Right atrium auricular region (tissue), 2 donors: ENCODE measurements at regions not wholly inside any gene's neighbourhood (a gene's known extent, or its start where the extent isn't known, plus 50 kb on each side); places are given as distances from the start of the nearest gene placed in this dataset.

Experiments
- DNase-seq: peaks from one replicate; pipeline ENCODE4 v3.0.0-alpha.2; 2019; ENCODE audit warnings: low spot score
- H3K27ac ChIP-seq, 2 donors: fragments of 200-600 bp; sonication (generic); 1 replicate in 1 of 2; 2 replicates in 1 of 2; pipeline ENCODE4 v1.5.1; 2016 to 2019
- H3K27me3 ChIP-seq, 2 donors: fragments of 200-600 bp; sonication (generic); one replicate each; pipeline versions ENCODE4 v1.5.1 to v1.6.0; 2017 to 2019
- H3K36me3 ChIP-seq: fragments of 200-600 bp; sonication (generic); one replicate; pipeline ENCODE4 v1.5.1; 2016
- H3K4me1 ChIP-seq, 2 donors: fragments of 200-600 bp; sonication (generic); one replicate each; pipeline versions ENCODE4 v1.5.1 to v1.6.0; 2017 to 2019
- H3K4me3 ChIP-seq, 2 donors: fragments of 200-600 bp; sonication (generic); 1 replicate in 1 of 2; 2 replicates in 1 of 2; pipeline ENCODE4 v1.5.1; 2017 to 2019; ENCODE audit warnings: mild to moderate bottlenecking in 1 of 2, moderate library complexity in 1 of 2
- H3K9me3 ChIP-seq, 2 donors: fragments of 200-600 bp; sonication (generic); one replicate each; pipeline ENCODE4 v1.5.1; 2019
- TF ChIP-seq, protein P1 (sequence below), 2 donors: fragments of 200-600 bp; sonication (generic); IDR thresholded peaks; one replicate each; pipeline ENCODE4 v1.5.1; 2019; ENCODE audit warnings: antibody characterized with exemption in 2 of 2

DNA sequence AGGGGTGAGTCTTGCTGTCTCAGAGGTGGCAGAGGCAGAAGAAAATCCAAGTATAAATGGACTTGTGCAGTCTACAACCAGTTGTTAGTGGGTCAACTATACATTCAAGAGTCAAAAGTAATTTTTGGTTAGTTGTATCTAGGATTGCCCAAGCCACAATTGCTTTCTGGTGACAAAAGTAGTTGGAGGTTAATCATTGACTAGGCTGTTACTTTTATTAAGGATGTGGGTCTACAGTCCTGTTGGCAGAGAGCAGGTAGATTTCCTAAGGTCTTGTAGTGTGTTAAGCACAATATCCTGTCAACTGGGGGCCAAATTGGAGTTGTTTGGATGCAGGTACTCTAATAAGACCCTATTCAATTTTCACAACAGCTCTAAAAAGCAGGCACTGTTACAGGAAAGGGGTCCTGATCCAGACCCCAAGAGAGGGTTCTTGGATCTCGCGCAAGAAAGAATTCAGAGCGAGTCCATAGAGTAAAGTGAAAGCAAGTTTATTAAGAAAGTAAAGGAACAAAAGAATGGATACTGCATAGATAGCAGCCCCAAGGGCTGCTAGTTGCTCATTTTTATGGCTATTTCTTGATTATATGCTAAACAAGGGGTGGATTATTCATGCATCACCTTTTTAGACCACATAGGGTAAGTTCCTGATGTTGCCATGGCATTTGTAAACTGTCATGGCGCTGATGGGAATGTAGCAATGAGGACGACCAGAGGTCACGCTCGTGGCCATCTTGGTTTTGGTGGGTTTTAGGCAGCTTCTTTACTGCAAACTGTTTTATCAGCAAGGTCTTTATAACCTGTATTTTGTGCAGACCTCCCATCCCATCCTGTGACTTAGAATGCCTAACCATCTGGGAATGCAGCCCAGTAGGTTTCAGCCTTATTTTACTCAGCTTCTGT lies 232.6 kb upstream of the SRRM4 start:
- H3K36me3 ChIP-seq: no peaks in the 10 kb centered on the region
- no peaks in the 10 kb centered on the region for H3K4me1 ChIP-seq
- TF ChIP-seq, protein P1, sequence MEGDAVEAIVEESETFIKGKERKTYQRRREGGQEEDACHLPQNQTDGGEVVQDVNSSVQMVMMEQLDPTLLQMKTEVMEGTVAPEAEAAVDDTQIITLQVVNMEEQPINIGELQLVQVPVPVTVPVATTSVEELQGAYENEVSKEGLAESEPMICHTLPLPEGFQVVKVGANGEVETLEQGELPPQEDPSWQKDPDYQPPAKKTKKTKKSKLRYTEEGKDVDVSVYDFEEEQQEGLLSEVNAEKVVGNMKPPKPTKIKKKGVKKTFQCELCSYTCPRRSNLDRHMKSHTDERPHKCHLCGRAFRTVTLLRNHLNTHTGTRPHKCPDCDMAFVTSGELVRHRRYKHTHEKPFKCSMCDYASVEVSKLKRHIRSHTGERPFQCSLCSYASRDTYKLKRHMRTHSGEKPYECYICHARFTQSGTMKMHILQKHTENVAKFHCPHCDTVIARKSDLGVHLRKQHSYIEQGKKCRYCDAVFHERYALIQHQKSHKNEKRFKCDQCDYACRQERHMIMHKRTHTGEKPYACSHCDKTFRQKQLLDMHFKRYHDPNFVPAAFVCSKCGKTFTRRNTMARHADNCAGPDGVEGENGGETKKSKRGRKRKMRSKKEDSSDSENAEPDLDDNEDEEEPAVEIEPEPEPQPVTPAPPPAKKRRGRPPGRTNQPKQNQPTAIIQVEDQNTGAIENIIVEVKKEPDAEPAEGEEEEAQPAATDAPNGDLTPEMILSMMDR (IDR thresholded peaks at IDR 0.05): no peak
- no peaks in the 10 kb centered on the region for H3K27me3 ChIP-seq
- H3K4me3 ChIP-seq: no peak overlapping the region
- DNase-seq: no peak
- peaks cover 0 to 10% of the 10 kb centered on the region in 2 donors for H3K9me3 ChIP-seq
- no peak overlapping the region for H3K27ac ChIP-seq

DNA sequence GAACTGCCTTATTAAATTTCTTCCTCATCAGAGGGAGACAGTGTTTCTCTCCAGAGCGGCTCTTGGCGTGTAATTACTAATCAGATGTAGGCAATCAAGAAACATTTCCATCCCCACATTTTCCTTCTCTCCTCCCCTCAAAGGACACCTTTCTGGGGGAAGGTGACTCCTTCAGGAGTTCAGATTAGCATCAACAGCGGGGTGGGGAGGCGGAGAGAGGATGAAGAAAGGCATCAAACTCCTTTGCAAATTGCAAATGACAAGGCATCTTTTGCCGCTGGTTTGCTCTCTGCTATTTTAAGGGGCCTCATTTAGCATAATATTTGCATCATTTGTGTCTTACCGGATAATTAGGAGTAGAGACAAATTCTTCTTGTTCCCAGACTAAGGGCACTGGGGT lies 231.7 kb upstream of the SRRM4 start:
- no peak for DNase-seq
- Histone ChIP-seq H3K27ac (no peak overlapping the region), H3K27me3 (no peaks in the 10 kb centered on the region), H3K36me3 (no peaks in the 10 kb centered on the region), H3K9me3 (peaks cover 0 to 10% of the 10 kb centered on the region in 2 donors), H3K4me1 (no peaks in the 10 kb centered on the region), H3K4me3 (no peak overlapping the region)
- TF ChIP-seq, protein P1 (IDR thresholded peaks at IDR 0.05): no peak

DNA sequence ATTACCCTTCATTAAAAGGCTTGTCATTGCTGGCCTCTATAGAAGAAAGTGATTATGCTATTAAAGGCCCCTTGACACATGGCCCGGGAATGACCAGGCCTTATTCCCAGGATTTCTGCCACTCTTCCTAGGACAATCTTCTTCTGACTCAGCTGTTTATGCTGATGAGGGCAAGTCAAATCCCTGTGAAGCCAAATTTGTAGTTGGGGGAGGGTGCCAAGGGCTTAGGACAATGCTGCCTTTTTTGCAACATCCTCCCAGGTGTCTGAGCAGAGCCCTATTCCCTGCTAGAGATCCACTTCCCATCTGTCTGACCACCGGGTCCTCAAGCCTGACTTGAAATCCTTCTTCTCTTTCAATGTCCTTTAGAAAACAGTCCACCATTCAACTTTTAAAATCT lies 230.7 kb upstream of the SRRM4 start:
- Histone ChIP-seq H3K9me3 (peaks cover 0 to 10% of the 10 kb centered on the region in 2 donors), H3K27me3 (no peaks in the 10 kb centered on the region), H3K4me3 (no peak overlapping the region), H3K27ac (no peak overlapping the region), H3K4me1 (no peaks in the 10 kb centered on the region), H3K36me3 (no peaks in the 10 kb centered on the region)
- no peak for DNase-seq
- TF ChIP-seq, protein P1 (IDR thresholded peaks at IDR 0.05): no peak

DNA sequence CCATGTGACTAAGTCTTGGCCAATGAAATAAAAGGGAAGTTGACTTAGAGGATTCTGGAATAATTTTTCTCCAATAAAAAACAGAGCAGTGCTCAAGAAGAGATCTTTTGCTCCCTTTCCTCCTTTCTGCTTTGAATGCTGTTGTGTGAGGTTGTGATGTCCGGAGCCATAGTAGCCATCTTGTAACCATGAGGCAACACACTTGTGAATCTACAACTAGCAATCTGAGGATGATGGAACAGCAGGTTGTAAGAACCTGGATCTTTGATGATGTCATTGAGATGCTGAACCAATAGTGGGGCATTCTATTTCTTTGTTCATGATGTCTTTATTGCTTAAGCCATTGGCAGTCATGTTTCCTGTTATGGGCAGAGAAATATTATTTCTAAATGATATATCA lies 230.0 kb upstream of the SRRM4 start:
- H3K4me3 ChIP-seq: no peak overlapping the region
- TF ChIP-seq, protein P1 (IDR thresholded peaks at IDR 0.05): no peak
- peaks cover 0 to 10% of the 10 kb centered on the region in 2 donors for H3K9me3 ChIP-seq
- no peaks in the 10 kb centered on the region for H3K36me3 ChIP-seq
- H3K4me1 ChIP-seq: no peaks in the 10 kb centered on the region
- H3K27ac ChIP-seq: no peak overlapping the region
- H3K27me3 ChIP-seq: no peaks in the 10 kb centered on the region
- no peak for DNase-seq

DNA sequence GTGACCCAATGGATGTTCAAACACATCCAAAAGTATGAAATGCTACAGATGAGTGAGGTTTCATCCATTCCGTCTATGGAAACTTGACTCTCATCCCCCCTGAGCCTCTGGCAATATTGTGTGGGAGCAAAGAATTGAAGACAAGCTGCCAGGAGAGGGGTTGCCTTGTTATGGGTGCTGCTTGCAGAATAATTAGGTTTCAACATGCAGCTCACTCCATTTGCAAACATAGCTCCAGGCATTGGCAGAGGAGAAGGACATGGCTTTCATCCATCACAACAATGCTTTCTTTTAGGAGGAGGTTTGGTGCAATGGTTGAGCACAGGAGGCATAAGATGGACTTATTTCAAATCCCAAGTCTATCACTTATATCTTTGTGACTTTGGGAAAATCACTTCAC lies 220.7 kb upstream of the SRRM4 start:
- H3K9me3 ChIP-seq: no peaks in the 10 kb centered on the region
- no peak overlapping the region for H3K4me3 ChIP-seq
- no peaks in the 10 kb centered on the region for H3K36me3 ChIP-seq
- TF ChIP-seq, protein P1 (IDR thresholded peaks at IDR 0.05): no peak
- DNase-seq: no peak
- no peaks in the 10 kb centered on the region for H3K27me3 ChIP-seq
- no peak overlapping the region for H3K27ac ChIP-seq
- H3K4me1 ChIP-seq: no peaks in the 10 kb centered on the region
